NCI-H1105 treated with DMSO at 0.1 percent for 48 hours (cell line): ENCODE measurements at regions not wholly inside any gene's neighbourhood (a gene's known extent, or its start where the extent isn't known, plus 50 kb on each side); places are given as distances from the start of the nearest gene placed in this dataset.

Source experiments
- DNase-seq: peaks from one replicate; lab custom pipeline; 2025; lab: John Stamatoyannopoulos, UW

DNA sequence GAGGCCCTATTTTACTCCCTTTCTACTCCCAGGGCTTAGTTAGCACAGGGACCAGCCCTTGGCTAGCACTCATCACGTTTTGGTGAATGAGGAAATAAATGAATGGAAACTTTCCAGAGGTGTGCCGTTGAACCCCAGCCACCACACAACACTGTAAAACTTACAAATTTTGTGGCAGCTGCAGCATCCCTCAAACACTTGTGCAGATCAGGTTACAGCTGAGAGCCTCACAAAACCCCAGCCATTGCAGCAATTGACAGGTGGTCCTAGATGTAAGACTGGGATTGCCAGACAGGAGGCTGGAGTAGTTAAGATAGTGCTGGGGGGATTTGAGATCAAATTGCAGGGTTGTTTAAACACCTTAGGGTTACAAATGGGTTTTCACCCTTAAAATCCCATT, 482.2 kb upstream of the KIF2A start:
- peak; percentile 75 for DNase-seq

DNA sequence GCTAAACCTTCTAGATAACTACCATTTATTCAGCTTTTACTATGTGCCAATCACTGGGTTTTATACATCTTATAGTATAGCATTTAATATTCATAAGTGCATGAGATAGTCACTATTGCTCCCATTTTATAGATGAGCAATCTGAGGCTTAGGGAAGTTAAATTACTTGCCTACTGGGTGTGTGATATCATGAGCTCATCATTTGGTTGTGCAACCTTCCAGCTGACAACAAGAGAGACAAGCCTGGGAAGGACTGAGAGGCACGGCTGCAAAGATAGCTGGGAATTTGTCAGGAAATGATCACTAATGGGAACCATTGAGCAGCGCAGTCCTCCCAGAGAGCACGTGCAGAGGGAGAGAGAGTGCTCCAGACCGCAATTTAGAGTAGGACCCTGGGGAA, 481.6 kb upstream of the KIF2A start:
- DNase-seq: no peak

DNA sequence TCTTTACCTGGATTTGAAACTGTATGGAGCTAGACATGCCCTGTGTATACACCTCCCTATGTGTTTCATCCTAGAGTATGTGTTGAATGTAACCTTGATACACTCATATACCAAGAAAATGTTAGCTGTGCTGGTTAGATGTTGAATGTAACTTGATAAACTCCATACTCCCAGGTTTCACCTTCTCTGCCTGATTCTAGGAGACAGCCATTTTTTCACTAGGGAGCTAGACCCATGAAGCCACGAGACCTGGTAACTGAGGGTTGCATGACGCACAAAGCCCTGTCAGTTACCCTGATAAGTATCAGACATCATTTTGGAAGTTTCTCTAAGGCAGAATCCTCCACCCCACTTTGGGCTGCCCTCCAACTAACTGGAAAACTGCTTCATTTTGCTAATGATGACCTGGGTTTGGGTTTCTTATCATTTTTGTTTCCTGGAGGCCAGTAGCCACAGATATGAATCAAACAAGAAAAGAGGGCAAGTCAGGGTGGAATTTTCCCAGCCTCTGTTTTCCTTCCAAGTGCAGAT, 478.5 kb upstream of the KIF2A start:
- DNase-seq: no peak

DNA sequence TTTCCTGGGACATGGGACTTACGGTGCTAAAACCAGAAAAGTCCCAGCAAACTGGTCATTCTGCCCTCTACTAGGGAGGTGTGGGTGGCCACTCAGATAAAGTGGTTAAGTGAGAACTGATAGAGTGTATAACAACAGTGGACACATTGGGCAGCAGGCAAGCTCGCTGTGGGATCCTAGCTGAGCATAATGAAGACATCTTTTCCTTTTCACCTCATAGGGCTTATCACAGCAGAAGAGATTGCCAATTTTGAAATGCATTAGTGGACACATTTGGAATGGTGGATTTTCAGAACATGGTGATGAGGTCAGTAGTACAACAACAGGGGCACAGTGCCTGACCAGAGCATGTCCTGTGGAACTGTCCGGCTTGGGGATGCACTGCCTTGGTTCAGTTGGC, 477.1 kb upstream of the KIF2A start:
- no peak for DNase-seq

DNA sequence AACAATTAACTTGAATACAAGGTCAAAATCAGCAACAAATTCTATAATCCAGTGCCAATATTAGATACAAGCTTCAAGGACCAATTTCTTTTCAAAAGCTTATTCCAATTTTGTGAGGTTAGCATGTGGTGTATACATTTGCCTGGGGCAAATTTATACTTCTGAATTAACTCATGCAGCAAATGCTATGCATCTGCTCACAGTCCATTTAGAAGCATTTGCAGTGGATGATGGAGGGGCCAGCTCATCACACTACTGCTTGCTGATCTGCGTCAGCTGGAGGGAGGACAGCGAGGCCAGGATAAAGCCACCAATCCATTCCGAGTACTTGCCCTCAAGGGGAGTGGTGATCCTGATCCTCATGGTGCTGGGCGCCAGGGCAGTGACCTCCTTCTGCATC, 474.3 kb upstream of the KIF2A start:
- no peak for DNase-seq

DNA sequence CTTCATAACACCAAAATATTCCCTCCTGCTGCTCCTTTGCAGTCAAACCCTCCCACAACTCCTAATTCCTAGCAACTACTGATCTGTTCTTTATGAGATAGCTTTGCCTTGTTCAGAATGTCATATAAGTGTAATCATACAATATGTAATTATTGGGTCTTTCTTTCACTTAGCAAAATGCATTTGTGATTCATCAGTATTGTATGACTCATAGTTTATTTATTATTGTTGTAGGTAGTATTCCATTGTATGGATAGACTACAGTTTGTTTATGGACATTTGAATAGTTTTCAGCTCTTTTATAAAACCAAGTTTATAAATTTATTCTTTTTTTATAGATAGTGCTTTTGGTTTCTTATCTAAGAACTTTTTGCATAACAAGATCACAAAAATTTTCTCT, 468.2 kb upstream of the KIF2A start:
- no peak for DNase-seq

DNA sequence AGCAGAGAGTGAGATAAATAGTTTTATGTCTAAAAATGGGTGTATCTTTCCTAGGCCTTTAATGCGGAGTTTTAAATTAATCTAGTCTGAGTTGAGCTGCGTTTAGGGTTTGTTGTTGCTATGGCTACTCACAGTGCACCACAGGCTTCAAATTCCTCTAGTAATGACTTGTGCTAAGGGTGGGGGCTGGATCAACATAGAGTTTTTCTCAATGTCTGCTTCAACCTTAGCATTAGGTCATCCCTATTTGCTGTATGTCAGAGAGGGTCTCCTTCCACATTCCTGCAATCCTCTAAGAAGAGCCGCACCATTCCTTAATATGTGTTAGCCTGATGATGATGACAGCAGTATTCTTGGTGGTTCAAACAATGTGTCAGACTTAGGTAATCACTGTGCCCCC, 465.6 kb upstream of the KIF2A start:
- DNase-seq: no peak

- no peak for DNase-seq
Measured at GRCh38 chr5:61842840-61843239, 463.2 kb upstream of the KIF2A start.

- no peak for DNase-seq
Measured at GRCh38 chr5:61850696-61851095, 455.3 kb upstream of the KIF2A start.

GRCh38 chr5:61854531-61854930, 451.5 kb upstream of the KIF2A start:
- no peak for DNase-seq

DNA sequence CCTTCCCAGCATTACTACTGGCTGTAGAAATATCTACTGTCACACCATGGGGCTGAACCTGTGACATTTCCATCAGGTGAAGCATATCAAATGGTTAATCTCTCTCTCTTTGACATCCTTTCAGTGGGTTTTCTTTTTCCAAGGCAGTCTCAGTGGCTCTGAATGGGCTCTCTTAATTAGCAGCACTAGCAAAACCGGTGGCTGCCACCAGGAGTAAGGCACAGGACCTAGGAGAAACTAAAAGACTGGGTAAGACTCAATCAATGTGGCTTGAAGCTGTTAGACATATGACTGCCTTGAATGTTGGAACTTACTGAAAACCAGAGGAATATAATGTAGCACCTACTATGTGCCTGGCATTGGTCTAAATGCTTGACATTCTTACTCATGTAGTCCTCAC, 445.0 kb upstream of the KIF2A start:
- DNase-seq: no peak

DNA sequence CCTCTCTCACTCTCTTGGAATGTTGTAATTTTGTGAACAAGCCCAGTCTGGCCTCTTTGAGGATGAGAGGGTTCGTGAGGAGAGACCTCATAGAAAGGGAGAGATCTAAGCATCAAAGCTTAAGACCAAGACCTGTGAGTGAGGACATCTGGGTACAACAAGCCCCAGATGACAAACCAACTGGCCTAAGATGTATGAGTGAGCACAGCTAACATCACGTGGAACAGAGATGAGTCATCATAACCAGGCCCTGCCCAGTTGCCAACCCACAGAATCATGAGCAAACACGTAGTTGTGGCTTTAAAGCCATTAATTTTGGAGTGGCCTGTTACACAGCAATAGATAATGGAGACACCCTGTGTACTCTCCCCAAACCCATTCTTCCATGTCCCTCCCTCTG, 439.1 kb upstream of the KIF2A start:
- DNase-seq: no peak

DNA sequence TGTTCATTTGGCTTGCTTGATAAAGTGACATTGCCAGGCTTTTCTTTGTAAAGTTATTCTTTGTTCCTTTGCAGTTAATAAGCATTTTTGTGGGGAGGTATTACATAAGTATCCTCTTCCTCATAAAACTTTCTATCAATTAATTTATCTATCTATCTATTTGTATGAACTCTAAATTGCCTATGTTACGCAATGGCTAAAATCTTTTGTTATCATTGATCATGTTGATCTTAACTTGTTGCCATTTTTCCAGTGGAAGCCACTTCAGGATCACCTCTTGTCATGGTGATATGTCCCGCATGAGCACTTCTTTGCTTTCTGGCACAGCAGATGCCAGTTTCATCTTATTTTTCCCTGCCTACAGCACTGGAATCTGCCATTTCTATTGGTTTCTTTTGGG, 436.7 kb upstream of the KIF2A start:
- no peak for DNase-seq

DNA sequence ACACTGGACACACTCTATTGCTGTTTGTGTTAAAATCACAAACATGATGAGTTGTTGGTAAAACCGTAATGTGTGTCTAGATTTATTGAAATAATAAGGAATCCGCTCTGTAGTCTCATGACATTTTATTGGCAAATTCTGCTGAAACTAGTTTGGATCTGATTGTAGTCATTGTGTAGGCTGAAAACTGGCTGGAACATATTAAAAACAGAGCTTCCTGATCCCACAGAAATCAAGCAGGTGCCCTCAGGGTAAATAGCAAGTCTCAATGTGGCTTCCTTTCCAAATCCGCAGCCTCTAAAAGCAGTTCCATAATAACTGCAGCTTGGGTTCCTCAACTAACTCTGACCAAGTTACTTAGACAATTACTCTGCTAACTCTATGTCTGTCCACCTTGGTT, 427.5 kb upstream of the KIF2A start:
- no peak for DNase-seq

- DNase-seq: no peak
Measured at GRCh38 chr5:61881821-61882487, 424.1 kb upstream of the KIF2A start.

DNA sequence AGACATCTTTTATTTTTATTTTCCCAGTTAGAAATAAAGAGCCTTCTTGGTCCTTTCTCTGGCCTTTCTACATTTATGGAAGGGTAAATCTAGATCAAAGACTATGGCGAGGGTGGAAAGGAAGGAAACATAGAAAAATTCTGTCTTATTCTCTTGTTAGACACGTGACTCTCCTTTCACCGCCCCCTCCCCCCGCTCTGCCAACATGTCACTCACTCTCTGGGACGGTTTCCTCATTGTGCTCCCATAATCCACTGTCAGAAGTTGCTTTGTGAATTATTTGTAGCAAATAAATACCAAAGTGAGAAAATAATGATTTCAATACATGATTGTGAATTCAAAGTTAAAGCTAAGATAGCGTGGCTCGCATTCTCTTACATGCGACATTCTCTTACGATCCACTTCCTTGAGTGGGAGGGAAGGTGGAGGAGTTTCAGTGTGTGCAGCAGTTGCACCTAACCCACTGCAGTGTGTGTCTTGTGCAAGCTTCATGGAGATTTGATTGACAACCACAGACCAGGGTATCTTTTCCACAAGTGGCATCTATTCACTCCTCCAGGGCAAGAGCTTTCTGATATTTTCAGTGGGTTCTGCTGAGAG, 423.0 kb upstream of the KIF2A start:
- DNase-seq: no peak

GRCh38 chr5:61884252-61884855, 421.7 kb upstream of the KIF2A start:
- no peak for DNase-seq

- DNase-seq: no peak
Measured at GRCh38 chr5:61886214-61886613, 419.8 kb upstream of the KIF2A start.

DNA sequence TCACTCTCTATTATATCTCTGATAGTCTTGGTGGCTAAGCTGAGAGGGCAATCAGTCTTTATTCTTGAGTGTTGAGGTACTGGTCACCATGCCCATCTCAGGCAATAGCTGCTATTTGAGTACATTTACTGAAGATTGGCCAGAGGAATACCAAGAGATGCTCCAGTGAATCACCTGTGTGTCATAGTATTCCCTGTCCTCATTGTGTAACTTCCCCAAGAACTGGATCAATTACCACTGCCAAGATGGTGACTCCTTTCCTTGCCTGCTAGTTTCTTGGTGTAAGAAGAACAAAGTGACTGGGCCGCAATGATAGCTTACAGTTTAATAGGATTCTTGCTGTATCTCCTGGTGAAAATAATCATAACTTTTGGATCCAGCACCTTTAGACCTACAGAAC, 418.7 kb upstream of the KIF2A start:
- DNase-seq: no peak

- DNase-seq: no peak
Measured at GRCh38 chr5:61894046-61894445, 412.0 kb upstream of the KIF2A start.

DNA sequence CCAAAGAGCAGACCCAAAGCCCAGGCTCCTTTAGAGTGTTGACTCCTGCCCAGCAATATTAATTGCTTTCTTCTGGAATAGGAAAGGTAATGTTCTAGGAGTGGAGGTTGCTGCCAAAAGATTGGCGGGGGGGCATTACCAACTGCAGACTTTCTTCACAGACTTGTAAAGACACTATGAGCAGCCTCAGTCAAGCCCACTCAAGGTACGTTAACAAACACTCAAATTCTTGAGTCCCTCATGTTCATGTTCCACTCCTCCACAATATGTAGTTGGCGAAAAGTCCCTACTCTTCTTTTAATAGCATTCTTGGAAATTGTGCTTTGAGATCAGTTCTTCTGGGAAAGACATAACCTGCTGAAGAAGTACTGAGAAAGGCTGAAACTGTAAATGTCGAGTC, 409.2 kb upstream of the KIF2A start:
- no peak for DNase-seq

GRCh38 chr5:61897251-61897650, 408.8 kb upstream of the KIF2A start:
- no peak for DNase-seq

GRCh38 chr5:61901997-61902396, 404.0 kb upstream of the KIF2A start:
- DNase-seq: no peak

GRCh38 chr5:61904730-61905129, 401.3 kb upstream of the KIF2A start:
- DNase-seq: no peak
